Right renal cortex interstitium (tissue), 3 donors: ENCODE measurements at regions not wholly inside any gene's neighbourhood (a gene's known extent, or its start where the extent isn't known, plus 50 kb on each side); places are given as distances from the start of the nearest gene placed in this dataset.

Experiments used
- DNase-seq, 3 donors: peaks; one replicate each; pipeline ENCODE4 v3.0.0-alpha.2; 2013; ENCODE audit warnings: low read depth in 3 of 3, low spot score in 2 of 3

DNA sequence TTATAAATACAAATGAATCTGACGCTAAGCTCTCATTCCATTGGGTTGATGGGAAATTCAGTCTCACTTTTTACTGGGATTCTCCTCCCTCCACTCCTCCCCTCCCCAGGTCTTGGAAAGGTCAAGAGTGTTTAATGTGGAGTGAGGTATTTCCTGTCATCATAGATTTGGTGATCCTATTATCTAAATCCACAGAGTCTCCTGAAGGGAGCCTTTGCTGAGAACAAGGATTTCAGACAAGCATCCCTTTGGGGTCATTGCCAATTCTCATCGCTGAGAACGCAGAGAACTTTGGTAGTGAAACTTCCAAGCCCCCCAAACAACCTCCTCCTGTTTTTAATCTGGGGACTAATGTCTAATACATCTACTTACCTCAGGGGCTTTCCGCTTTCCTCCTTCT lies 297.9 kb downstream of the OTOL1 start:
- DNase-seq, result no peak

DNA sequence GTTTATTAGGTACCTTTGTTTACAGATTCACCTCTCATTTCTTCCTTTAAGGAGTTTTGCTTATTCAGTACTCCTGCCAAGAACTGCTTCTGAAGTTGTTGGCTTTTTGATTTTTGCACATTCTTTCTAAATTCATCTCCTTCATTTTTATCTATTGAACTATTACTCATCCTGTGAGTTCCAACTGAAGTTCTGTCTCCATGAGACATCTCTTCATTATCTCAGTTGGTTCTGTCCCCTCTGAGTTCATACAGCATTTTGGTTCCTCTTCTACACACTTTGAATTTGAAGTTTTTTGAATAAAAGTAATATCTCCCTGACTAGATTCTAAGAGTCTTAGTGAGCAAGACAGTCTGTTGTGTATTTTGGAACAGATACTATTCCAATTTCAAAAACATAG lies 299.7 kb downstream of the OTOL1 start:
- no peak for DNase-seq

DNA sequence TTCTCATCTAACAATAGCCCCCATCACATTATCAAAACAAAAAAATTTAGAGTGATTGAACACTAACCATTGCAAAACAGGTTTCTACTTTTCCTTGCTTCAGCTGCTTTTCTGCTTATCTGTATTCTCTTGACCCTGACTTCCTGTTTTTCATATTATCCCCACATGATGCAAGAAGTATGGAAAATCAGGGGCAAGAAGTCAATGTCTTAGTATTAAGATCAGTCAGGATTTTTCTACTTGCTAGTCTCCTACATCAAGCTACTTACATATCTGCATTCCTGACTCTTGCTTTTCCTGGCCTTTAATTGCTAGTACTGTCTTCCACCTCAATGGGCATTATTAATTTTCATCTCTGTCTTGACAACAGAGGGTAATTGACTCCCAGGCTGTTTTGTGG lies 300.2 kb downstream of the OTOL1 start:
- DNase-seq, result no peak

DNA sequence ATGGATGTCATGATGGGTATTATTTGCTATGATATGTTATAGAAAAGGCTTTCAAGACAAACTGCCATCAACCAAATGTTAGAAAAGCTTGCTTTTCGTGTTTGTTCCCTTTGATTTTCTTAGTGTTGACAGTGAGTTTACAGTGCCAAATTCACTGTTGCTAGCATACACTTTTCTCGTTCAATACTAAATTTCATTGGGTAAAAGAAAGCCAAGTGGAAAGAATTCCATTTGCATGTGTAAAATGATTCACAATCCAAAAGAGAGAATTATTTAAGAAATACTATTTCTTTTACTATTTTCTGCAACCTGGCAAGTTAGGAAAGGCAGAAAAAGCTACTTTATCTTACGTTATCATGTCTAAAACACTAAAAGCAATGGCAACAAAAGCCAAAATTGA lies 301.4 kb downstream of the OTOL1 start:
- DNase-seq, result no peak

DNA sequence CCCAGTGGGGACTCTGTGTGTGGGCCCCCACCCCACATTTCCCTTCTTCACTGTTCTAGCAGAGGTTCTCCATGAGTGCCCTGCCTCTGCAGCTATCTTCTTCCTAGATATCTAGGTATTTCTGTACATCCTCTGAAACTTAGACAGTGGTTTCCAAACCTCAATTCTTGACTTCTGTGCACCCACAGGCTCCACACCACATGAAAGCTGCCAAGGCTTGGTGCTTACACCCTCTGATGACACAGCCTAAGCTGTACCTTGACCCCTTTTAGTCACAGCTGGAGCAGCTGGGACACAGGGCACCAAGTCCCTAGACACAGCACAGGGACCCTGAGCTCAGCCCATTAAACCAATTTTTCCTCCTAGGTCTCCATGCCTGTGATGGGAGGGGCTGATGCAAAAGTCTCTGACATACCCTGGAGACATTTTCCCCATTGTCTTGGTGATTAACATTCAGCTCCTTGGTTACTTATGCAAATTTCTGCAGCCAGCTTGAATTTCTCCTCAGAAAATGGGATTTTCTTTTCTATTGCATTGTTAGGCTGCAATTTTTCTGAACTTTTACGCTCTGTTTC lies 304.5 kb downstream of the OTOL1 start:
- DNase-seq, result no peak

DNA sequence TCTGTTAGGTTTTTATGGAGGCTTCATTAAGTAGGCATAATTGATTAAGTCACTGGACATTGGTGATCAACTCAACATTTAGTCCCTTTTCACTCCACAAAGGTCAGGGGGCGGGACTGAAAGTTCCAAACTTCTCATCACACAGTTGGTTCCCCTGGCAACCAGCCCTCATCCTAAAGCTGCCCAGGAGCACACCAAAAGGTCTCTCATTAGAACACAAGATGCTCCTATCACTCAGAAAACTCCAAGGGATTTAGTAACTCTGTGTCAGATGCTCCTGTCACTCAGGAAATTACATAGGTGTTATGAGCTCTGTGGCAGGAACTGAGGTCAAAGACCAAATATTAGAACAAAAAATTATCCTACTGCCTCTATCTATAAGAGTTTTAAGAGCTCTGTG lies 321.5 kb downstream of the OTOL1 start:
- DNase-seq, result no peak

DNA sequence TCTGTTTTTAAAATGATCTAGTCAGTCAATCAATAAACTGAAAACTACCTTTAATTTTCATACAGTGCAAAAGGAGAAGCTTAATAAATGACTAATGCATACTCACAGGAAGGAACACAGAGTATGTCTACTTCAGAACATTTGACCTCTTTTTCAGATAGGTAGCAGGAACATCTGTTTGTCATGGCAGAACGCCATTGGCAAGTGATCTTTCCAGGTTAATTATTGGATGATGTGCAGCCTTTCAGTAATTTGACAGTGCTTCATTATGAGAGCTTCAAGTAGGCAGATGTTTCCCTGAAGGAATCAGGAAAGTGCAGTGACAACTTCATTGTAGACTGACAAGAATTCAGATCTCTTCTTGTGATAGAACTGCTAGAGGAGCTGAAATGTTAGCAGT lies 325.0 kb downstream of the OTOL1 start:
- DNase-seq, result no peak

DNA sequence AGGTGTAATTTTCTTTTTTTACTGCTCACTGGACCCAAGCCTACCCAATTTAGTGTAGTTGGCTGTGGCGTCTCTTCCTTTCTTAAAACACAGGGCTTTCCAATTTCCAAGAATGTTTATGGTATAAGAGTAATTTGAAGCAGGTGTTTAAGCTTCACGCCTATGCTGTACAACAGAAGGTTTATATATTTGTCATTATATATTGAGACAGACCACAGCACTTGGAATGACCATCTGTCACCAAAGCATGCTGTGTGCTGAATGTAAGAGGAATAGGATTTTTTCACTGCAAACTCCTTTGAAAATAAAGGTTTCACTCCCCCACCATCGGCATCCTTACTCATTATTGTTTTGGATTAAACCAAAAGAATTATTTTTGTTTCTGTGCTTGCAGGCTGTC lies 325.7 kb downstream of the OTOL1 start:
- DNase-seq, result peak in 1 of 3 donors; percentile 2

DNA sequence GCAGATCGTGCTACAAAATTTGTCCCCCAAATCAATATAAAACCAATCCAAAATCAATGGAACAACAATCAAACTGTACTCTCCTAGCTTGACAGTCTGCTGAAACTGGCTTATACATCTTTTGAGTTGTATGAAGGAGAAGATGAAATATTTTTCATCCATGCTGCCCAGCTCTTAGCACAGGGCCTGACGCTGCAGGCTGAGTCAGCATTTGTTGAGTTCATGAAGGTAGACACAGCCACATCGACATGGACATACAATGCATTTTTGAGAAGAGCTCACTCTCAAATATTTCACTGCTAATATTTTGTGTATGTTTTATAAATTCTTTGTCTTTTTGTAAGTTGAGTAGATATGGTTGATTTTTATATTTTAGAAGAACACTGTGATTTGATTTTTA lies 327.3 kb downstream of the OTOL1 start:
- DNase-seq, result no peak

DNA sequence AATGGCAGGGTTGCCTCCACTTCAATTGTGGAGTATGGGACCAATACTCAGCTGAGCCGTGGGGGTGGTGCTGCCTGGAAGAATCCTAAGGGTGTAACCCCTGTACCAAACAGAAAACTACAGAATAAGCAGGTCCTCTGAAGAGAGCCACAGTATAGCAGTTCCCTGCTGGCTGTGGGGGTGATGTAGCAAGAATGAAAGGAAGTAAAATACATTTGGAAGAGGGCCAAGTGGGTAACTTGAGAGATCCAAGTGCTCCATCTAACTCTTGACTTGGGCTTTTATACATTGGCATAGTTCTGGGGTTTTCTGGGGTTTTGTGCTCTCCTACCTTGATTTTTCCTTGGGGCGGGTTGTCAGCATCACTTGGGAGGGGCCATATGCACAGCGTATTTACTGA lies 341.4 kb downstream of the OTOL1 start:
- no peak for DNase-seq

DNA sequence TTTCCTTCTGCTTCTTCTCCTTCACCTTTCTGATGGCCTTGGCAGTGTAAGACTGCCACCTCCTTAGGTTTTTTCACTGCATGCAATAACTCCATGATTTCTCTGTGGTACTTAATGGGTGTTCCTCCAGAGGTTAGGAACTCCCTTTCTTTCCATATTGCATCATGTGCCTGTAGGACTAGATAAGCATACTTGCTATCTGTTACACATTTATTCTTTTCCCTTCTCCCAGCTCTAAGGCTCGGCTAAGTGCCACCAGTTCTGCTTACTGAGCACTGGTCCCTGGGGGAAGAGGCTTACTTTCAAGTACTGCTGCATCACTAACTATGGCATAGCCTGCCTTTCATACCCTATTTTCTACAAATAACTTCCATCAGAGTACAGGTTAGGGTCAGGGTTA lies 351.8 kb downstream of the OTOL1 start:
- no peak for DNase-seq

DNA sequence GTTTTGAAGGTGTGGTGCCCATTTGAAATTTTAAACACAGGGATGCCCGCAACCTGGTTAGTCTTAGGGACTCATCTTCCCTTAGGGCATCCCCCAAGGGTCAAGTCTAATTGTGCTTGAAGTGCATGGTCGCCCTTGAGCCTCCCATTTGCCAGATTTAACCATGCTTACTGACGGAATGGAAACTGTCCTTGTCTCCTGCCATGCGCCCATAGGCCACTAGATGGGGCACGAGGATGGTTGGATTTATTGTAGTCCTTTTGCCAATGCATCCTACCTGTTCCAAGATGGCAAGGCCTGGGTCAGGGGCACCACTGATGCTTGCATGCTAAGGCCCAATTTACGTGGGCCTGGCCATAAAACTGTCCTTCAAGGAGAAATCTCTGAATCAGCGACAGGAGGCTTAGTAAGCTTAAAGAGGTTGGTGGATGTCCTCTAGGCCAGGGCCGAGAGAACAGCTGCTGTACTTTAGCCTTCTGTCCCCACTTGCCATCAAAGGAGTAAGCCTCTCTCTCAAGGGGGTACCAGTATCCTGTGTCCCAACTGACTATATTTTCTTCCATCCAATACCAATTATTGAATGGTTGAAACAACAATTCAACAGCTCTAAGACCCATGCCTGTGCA lies 355.4 kb downstream of the OTOL1 start:
- no peak for DNase-seq

DNA sequence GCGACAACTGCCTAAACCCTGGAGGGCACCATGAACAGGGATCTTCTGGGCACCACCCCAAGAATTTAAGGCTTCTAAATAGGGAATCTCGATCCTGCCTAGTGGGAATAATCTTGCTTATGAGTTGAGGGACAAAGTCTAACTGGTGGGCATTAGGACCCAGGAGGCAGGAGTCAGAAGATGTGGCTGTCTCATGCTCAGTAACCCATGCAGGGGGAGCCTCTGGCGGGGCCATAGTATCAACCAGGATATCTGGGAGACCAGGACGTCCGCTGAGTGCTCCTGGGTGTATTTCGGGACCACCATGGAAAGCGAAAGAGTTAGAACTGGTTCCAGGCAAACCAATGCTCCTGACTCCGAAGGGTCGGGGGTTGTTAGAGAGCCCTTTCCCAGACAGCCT lies 356.1 kb downstream of the OTOL1 start:
- no peak for DNase-seq

DNA sequence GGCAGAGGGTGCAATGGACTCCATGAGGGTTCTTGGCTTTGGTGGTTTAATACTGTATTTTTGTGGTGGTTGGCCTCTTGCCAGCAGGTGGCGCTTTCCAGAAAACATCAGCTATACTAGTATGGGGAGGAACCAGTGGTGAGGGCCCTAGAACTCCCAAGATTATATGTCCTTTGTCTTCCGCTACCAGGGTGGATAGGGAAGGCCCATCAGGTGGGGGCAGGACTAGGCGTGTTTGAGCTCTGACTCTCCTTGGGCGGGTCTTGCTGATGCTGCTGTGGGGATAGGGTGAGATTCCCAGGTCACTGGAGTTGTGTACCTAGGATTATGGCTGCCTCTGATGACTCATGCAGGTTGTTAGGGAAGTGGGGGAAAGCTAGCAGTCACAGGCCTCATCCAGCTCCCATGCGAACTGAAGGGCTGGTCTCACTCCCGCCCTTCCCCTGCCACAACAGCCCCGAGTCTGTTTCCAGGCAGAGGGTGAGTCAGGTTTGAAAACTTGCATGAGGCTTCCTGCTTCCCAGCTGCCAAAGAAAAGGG lies 357.7 kb downstream of the OTOL1 start:
- no peak for DNase-seq

DNA sequence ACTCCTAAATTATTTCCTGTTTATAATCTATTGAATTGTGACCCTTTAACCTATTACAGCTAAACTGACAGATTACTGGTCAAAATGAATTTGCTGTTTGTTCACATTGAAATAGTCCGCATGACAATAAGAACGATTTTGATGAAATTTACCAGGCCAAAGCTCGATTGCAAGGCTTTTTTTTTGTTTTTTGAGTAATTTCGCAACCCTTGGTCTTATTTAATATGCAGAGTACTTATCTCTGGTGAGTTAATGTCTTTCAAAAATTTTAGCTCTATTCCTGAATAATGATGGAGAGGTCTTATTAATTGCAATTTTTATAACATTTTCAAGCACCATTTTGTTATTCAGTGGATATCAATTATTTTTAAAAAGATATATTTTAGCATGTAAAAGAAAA lies 362.4 kb downstream of the OTOL1 start:
- no peak for DNase-seq

DNA sequence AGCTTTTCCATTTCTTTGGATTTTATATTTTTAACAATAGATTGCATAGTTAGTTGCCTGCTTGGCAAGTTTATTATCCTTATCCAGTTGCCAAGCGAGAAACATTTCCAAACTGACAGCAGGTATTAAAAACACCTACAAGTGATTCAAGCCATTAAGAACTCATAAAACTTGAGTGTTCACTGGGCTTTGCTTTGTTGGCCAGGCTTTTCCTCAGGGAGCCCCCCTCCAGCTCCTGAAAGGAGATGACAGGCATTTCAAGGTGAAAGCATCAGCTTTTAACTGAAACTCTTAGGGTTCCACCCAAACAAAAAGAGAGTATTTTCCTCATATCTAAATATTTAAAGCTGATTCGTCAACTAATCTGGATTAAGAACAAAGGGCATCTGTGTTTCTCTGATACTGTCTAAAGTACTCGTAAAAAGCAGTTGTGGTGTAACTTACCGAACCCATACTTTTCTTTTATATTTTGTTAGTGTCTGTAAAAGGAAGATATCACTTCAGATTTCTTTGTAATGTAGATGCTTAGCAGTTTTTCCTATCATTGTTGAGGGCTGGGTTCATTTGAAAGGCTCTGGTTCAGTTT lies 363.4 kb downstream of the OTOL1 start:
- DNase-seq, result no peak

DNA sequence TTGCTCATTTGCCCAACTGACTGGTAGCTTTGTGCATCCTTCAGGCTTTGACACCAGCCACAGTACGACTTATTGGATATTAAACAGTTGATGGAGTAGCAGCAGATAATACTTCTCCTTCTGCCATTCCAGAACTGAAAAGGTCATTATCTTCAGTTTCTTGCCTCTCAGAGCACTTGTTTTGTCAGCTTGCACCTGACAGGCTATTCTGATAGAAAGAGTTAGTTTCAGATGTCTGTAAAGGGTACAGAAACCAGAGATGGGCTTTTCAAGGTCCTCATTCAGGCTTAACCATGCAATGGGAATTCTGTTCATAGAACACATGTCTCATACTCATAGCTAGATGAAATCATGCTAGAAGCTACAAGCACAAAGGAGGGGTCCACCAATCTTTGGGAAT lies 367.2 kb downstream of the OTOL1 start:
- no peak for DNase-seq

DNA sequence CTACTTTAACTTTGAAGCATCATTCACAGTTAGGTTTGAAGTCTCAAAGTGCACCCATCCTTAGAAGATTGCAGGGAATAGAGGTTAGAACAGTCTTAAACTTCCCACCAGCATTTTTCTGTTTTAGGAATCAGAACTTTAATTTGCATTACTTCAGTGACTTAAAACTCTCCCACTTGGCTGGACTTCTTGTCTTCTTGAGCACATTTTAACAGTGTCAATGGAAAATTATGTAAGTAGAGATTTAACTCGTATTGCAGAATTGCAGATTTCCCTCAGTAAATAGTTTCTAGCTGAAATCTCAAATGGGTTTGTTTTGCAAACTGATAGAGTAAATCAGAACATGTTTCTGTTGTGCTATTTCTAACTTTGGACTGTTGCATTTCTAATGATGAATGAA lies 369.6 kb downstream of the OTOL1 start:
- no peak for DNase-seq

DNA sequence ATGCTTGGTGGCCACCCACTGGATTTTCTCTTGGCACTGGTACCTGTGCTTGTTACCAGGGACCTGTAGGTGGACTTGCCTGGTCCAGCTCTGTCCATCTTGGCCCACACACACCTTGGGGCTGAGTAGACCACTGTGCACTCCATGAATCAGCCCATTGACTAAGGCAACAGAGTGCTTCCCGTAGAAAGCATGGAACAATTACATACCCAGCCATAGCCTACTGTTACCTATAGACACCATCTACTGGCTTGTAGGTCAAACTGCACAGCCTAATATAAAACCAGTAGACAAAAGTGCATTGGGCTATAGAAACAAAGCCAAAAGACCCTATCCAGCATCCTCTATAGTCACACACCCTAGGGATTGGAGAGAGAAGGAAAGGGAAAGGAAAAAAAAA lies 378.9 kb downstream of the OTOL1 start:
- DNase-seq, result no peak

DNA sequence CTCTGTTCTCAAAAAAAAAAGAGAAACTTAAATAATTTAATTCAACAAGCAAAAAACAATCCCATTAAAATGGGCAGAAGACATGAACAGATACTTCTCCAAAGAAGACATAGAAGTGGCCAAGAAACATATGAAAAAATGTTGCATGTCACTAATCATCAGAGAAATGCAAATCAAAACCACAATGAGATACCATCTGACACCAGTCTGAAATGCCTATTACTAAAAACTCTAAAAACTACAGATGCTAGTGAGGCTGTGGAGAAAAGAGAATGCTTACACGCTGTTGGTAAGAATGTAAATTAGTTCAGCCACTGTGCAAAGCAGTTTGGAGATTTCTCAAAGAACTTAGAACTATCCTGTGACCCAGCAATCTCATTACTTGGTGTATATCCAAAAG lies 382.9 kb downstream of the OTOL1 start:
- no peak for DNase-seq

DNA sequence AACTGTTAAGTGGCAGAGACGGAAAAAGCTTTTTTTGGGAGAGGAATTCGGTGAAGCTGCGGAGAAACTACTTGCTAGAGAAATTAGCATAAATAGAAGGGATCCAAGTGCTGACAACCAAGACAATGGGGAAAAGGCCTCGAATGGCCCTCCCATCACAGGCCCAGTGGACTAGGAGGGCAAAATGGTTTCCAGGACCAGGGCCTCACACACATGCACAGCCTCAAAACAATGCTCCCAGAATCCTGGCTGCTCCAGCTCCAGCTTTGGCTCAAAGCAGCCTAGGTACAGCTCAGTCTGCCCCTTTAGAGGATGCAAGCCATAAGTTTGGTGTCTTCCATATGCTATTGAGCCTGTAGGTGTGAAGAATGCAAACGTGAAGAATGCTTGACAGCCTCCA lies 388.2 kb downstream of the OTOL1 start:
- DNase-seq, result no peak

DNA sequence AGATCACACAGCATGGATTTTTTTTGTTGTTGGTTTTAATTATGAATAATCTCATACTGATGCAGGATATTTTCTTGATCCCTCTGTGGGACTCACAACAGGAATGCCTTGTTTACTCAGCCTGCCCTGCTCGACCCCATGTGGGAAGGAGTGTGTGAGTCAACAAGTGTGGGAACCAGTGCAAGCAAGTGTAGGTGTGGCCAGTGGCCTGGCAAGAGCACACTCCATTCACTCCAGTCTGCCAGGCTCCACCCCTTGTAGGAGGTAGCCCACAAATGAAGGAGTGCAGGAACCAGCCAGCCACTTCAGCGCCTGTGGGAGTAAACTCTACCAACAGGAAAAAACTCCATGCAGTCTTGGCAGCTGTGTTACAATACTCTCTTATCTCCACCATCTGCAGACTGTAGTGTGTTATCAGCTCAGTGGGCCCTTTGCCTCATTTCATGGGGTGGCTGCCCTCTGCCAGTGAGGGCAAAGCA lies 393.6 kb downstream of the OTOL1 start:
- DNase-seq, result no peak
